Kidney tubule cell (primary cell): ENCODE measurements at regions not wholly inside any gene's neighbourhood (a gene's known extent, or its start where the extent isn't known, plus 50 kb on each side); places are given as distances from the start of the nearest gene placed in this dataset.

ENCODE experiments used
- DNase-seq: peaks from one replicate; pipeline ENCODE4 v3.0.0-alpha.2; 2018; ENCODE audit warnings: low spot score

DNA sequence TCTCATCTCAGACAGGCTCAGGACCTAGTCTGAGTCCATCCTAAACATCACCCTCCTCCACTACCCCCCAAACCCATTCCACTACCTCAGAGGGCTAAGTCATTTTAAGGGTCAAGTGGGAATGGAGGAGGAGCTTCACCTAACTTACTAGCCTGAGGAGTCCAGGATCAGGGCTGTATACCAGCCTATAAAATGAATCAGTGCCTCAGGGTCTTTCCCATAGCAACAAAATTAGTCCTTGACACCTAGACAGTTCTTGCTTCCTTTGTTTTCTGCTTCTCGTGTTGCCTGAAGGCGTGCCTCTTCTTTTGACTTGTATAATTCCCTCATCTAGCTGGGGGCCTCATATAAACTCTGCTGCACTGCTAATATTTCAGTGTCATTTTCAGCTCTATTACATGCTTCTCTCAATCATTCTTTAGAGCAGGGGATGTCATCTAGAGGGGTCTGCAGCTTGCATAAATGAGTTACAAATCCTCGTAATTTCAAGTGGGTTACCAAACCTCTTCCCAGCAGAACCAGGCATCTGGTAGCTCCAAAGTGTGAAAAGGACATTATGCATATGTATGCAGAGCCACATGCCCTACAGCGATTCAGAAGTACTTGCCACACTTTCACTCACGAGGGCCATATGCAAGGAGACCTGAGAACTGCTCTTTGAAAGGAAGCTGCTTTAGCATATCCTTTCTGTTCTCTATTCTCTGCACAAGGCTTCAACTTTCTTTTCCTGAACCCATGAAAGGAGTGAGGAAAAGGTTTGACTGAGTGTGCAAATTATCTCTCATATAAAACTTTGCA lies 311.7 kb upstream of the SEMA6D start:
- DNase-seq: no peak

- DNase-seq: no peak
Observed at GRCh38 chr15:47407692-47408091, 309.6 kb upstream of the SEMA6D start.

GRCh38 chr15:47409038-47409437 lies 308.3 kb upstream of the SEMA6D start:
- DNase-seq: no peak

GRCh38 chr15:47409600-47409999 lies 307.7 kb upstream of the SEMA6D start:
- DNase-seq: no peak

DNA sequence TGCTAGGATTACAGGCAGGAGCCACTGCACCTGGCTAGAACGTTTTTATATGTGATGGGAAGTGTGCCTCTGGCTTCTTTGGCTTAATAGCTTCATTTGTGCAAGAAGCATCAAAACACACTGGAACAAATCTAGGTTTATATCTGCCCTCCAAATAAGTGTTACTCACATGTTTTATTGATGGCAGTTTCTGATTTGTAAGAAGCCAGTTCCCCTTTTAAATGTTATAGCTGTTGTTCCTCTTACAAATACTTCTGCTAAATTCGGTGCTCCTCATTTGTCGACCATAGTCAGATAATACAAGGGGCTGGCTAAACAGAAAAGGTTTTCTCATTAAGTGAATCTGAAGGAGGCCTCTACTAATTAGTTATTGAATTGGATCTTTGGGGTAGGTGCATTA lies 307.1 kb upstream of the SEMA6D start:
- no peak for DNase-seq

GRCh38 chr15:47411733-47412132 lies 305.6 kb upstream of the SEMA6D start:
- no peak for DNase-seq

DNA sequence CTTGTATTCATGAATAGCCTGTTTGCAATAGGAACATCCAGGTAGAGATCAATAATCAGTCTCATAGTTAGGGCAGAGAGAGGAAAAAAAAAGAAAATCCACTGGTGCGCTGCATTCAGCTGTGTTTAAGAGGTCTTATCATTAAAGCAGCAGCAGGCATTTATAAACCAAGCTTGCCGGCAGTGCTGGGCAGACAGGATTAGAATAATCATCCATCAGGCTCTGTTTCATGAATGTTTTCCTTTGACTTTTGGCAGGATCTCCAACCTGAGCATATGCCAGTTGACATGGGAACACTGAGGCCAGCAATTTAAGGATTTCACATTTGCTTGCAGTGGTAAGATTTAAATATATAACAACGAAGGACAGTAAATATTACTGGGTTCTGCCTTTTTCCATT lies 305.2 kb upstream of the SEMA6D start:
- no peak for DNase-seq

DNA sequence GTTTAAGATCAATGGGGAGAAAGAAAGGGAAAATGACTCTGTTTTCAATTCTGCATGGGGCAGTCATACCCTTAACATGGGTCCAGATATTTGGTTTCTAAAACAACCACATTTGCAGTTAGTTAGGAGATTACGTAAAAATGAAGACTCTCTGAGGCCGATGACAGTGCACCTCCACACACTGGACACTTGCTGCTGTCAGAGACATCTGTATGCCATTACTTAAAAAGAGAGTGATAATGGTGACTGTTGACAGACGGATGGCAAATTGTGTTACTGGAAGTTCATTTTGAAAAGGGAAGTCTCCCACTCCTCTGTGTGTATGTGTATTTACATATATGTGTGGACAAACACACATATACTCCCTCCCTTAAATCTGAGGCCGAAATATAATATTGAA lies 304.5 kb upstream of the SEMA6D start:
- DNase-seq: no peak

DNA sequence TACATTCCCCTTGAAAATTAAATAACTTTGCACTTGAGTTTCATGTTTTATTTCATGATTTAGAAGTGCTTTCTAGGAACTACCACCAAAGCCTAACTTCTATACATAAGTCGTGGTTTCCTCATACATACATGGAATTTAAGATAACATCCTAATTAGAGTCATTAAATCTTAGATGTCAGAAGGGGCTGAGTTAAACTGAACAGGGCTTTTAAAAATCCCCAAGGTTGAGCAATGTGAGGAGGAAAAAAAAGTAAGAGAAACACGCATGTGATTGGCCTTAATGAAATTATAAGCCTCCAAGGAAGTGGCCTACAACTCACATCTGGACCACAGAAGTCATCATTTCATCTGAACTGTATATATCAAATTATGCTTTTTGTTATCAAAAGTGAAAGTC lies 303.1 kb upstream of the SEMA6D start:
- DNase-seq: no peak

DNA sequence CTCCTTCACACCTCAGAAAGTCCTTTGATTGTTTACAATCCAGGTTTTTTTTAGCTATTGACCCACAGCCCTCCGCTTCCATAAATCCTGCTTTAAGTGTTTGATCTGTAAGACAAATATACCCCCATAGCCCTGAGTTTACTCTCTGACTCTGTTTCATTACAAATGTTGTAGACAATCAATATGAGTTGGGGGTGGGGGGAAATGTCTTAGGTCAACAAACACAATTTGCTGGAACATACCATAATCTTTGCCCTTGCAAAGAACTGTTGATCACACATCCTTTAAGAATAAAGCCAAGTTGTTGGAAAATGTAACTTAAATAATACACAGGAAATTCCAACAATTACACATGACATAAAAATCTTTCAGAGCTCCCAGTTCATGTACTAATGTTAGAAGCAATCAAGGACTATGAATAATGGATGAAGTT lies 301.8 kb upstream of the SEMA6D start:
- no peak for DNase-seq

GRCh38 chr15:47422881-47423665 lies 294.2 kb upstream of the SEMA6D start:
- peak; percentile 32 for DNase-seq

DNA sequence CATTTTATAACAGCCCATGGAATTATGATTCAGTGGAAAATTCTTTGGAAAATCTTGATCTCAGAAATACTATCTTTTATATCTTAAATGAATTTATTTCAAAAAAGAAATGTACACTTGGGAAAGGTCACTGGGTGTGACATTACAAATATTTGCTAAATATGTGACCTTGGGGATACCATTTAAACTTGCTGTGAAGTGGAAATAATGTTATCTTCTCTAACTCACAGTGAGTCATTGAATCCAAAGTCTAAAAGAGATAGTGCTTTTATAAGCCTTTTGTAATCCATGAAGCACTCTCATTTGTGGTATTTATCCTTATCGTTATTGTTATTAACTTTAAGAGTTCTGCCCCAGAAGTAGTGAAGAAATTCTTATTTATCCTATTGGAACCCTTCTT lies 289.8 kb upstream of the SEMA6D start:
- DNase-seq: no peak

- DNase-seq: no peak
Observed at GRCh38 chr15:47429376-47429775, 287.9 kb upstream of the SEMA6D start.

DNA sequence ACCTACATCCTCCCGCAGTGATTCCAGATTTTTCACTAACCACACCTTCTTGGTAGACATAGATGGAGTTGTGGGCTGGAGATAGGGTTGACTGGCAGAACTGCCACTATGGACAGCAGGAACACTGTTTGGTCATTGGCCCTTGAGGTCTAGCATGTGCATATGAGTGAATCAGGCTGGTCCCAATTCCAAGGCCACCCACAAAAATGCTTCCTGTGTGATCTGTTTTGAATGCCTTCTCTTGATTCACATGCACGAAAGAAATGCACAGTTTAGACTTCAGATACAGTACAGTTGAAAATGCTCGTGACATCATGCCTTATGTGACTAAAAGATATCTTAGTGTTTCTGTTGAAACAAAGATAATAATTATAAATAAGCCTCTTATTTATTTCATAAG lies 285.8 kb upstream of the SEMA6D start:
- DNase-seq: peak; percentile 86

- no peak for DNase-seq
Observed at GRCh38 chr15:47432826-47433225, 284.5 kb upstream of the SEMA6D start.

GRCh38 chr15:47434596-47434995 lies 282.7 kb upstream of the SEMA6D start:
- DNase-seq: no peak

GRCh38 chr15:47437491-47437890 lies 279.8 kb upstream of the SEMA6D start:
- DNase-seq: peak; percentile 63

DNA sequence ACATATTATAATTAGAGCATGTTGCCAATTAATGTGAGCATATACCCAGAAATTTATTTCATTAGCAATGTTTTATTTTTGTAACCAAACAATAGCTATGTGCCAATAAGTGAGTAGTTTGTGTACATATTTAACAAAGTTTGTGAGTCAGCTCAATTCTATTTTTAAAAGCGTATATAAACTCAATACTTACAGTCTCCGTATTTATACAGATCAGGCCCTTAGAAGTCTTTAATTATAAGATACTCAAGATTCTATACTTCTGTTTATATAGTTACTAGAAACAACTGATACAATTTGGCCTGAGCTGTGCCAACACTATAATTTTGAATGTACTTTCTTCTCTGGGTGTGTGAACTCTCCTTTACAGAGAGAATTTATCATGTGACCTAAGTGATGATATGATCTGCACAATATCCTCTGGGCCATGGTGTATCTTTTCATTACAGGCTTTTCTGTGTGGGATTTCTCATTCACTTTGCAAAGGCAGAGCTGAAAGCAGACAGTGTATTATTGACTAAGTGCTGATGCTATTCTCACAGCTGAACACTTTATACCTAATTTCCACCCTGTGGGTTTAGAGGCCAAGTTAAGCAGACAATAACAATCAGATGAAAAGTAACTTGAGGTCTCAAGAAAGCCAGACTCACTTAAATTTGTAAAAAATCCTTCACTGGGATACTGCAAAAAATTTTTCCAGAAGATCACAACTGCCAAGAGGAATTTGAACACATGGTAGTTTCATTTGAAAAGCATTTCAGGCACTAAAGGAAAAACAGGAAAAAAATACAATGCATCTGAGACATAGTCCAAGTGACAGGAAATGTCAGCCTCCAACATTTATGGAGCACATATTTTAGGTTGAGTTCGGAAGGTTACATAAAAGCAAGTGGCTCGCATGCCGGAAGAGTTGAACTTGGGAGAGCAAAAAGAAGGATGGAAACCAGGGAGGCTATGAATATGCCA lies 277.9 kb upstream of the SEMA6D start:
- no peak for DNase-seq

GRCh38 chr15:47442371-47442770 lies 274.9 kb upstream of the SEMA6D start:
- no peak for DNase-seq

GRCh38 chr15:47443839-47444238 lies 273.5 kb upstream of the SEMA6D start:
- peak; percentile 87 for DNase-seq

GRCh38 chr15:47445723-47446392 lies 271.4 kb upstream of the SEMA6D start:
- no peak for DNase-seq
